HCT116 (cell line): ENCODE measurements at regions not wholly inside any gene's neighbourhood (a gene's known extent, or its start where the extent isn't known, plus 50 kb on each side); places are given as distances from the start of the nearest gene placed in this dataset.
A peak's percentile ranks its signal among the peaks of the same experiment; 100 is the strongest.

Source experiments
- ATAC-seq: fragments of 200-7000 bp; cut with Tn5 transposase; 2 replicates; pipeline ENCODE4 v1.9.1; 2020; ENCODE audit warnings: mild to moderate bottlenecking, moderate library complexity
- BruUV-seq: library from RNA; stranded (reverse); fragments of 400-500 nt; replicated peaks from 2 replicates; lab custom pipeline; 2021; lab: Mats Ljungman, UMichigan
- CTCF ChIA-PET: fragments of 300-600 bp; sonication (Branson Sonifier 250); formaldehyde crosslinking; loops from one replicate; lab custom pipeline; 2021; ENCODE audit warnings: antibody characterized with exemption; lab: Charles Lee
- POLR2A ChIA-PET: fragments of 300-600, 350-600 bp; sonication (Branson Sonifier 250); formaldehyde crosslinking; loops from one replicate; lab custom pipeline; 2021; ENCODE audit warnings: antibody characterized with exemption; lab: Charles Lee
- RAD21 ChIA-PET, 2 experiments: fragments of 300-600 bp; sonication (Branson Sonifier 250); formaldehyde crosslinking; loops; one replicate each; lab custom pipeline; 2023; ENCODE audit warnings: low total read pairs in 2 of 2; ENCODE audit not compliant: uncharacterized antibody in 2 of 2, unreplicated experiment in 2 of 2, low non-redundant PET in 1 of 2; lab: Charles Lee
- DNase-seq: peaks from one replicate; pipeline ENCODE4 v3.0.0-alpha.2; 2010; ENCODE audit warnings: low read depth, low spot score
- H2AFZ ChIP-seq: fragments of 200-600 bp; shearing (Covaris generic), sonication (generic); 2 replicates; pipeline ENCODE4 v1.6.1; 2017; ENCODE audit warnings: low read depth, mixed run types, mixed read lengths, antibody characterized with exemption, low read length; ENCODE audit not compliant: poor library complexity, severe bottlenecking
- H3K27ac ChIP-seq: 2 replicates; pipeline ENCODE4 v1.5.1; 2012; ENCODE audit warnings: low read depth, low read length
- H3K27me3 ChIP-seq: fragments of 200-600 bp; sonication (generic); 2 replicates; pipeline ENCODE4 v1.6.1; 2016; ENCODE audit warnings: mixed run types, low read length, mixed read lengths; ENCODE audit not compliant: insufficient read depth
- H3K36me3 ChIP-seq, 2 experiments: fragments of 200-500 bp in 1 of 2; fragments of 200-600 bp in 1 of 2; sonication (Bioruptor generic) in 1 of 2; sonication (generic) in 1 of 2; 2 replicates each; pipeline versions ENCODE4 v1.5.1 to v1.6.1; 2014 to 2016; ENCODE audit warnings: low read length in 2 of 2, inconsistent platforms in 1 of 2, mixed read lengths in 1 of 2, mixed run types in 1 of 2; ENCODE audit not compliant: insufficient read depth in 2 of 2, control insufficient read depth in 1 of 2
- H3K4me1 ChIP-seq, 2 experiments: fragments of 200-600 bp in 1 of 2; sonication (generic) in 1 of 2; 2 replicates each; pipeline versions ENCODE4 v1.5.1 to v1.6.1; 2012 to 2017; ENCODE audit warnings: low read length in 2 of 2, inconsistent platforms in 1 of 2, mild to moderate bottlenecking in 1 of 2, mixed read lengths in 1 of 2, mixed run types in 1 of 2, moderate library complexity in 1 of 2; ENCODE audit not compliant: insufficient read depth in 2 of 2, control insufficient read depth in 1 of 2
- H3K4me2 ChIP-seq: fragments of 200-600 bp; sonication (generic); 2 replicates; pipeline ENCODE4 v1.6.1; 2017; ENCODE audit warnings: mixed run types, low read length, mixed read lengths
- H3K4me3 ChIP-seq, 2 experiments: fragments of 200-600 bp in 1 of 2; sonication (generic) in 1 of 2; replicated peaks in 1 of 2; 2 replicates each; pipeline ENCODE4 v1.5.1; 2011 to 2016; ENCODE audit warnings: low read length in 2 of 2, control low read depth in 1 of 2, low read depth in 1 of 2, mild to moderate bottlenecking in 1 of 2, mixed read lengths in 1 of 2, mixed run types in 1 of 2
- H3K79me2 ChIP-seq: fragments of 200-600 bp; sonication (generic); 2 replicates; pipeline ENCODE4 v1.6.1; 2017; ENCODE audit warnings: mild to moderate bottlenecking, mixed run types, low read length, moderate library complexity, mixed read lengths; ENCODE audit not compliant: insufficient read depth
- H3K9ac ChIP-seq: fragments of 200-600 bp; sonication (generic); 2 replicates; pipeline ENCODE4 v1.6.1; 2016; ENCODE audit warnings: low read length, mixed read lengths
- H3K9me2 ChIP-seq: fragments of 200-600 bp; sonication (generic), shearing (Covaris generic); 2 replicates; pipeline ENCODE4 v1.6.1; 2017; ENCODE audit warnings: mixed run types, mild to moderate bottlenecking, moderate library complexity; ENCODE audit not compliant: insufficient read depth
- H3K9me3 ChIP-seq, 2 experiments: fragments of 200-500 bp in 1 of 2; fragments of 200-600 bp in 1 of 2; sonication (Bioruptor generic) in 1 of 2; sonication (generic) in 1 of 2; 2 replicates each; pipeline ENCODE4 v1.6.1; 2014 to 2017; ENCODE audit warnings: low read length in 2 of 2, mixed read lengths in 2 of 2, inconsistent platforms in 1 of 2, low read depth in 1 of 2, mild to moderate bottlenecking in 1 of 2, mixed run types in 1 of 2, moderate library complexity in 1 of 2; ENCODE audit not compliant: control insufficient read depth in 1 of 2, insufficient read depth in 1 of 2
- H4K20me1 ChIP-seq: fragments of 200-600 bp; sonication (generic), shearing (Covaris generic); 2 replicates; pipeline ENCODE4 v1.6.1; 2017; ENCODE audit warnings: mixed run types, mild to moderate bottlenecking, moderate library complexity; ENCODE audit not compliant: insufficient read depth
- EGR1 ChIP-seq: IDR thresholded peaks from 2 replicates; pipeline ENCODE4 v1.6.1; 2012; ENCODE audit warnings: low read depth
- ELF1 ChIP-seq: IDR thresholded peaks from 2 replicates; pipeline ENCODE4 v1.6.1; 2012; ENCODE audit warnings: low read depth, borderline replicate concordance
- EZH2 ChIP-seq: fragments of 200-600 bp; sonication (generic); IDR thresholded peaks from 2 replicates; pipeline ENCODE4 v1.6.1; 2017; ENCODE audit warnings: antibody characterized with exemption, mixed run types
- FOSL1 ChIP-seq: IDR thresholded peaks from 2 replicates; pipeline ENCODE4 v1.6.1; 2012; ENCODE audit warnings: low read depth
- JUND ChIP-seq: IDR thresholded peaks from 2 replicates; pipeline ENCODE4 v1.6.1; 2012
- POLR2A ChIP-seq: IDR thresholded peaks from 2 replicates; pipeline ENCODE4 v1.7.0; 2011; ENCODE audit warnings: borderline replicate concordance; ENCODE audit not compliant: insufficient read depth, insufficient read length; ENCODE audit errors: extremely low read depth
- RAD21 ChIP-seq: IDR thresholded peaks from 2 replicates; pipeline ENCODE4 v1.6.1; 2012; ENCODE audit warnings: low read depth, mild to moderate bottlenecking
- SIN3A ChIP-seq: IDR thresholded peaks from 2 replicates; pipeline ENCODE4 v1.6.1; 2012; ENCODE audit warnings: low read depth
- SRF ChIP-seq: IDR thresholded peaks from 2 replicates; pipeline ENCODE4 v1.6.1; 2012; ENCODE audit warnings: low read depth
- TCF7L2 ChIP-seq: IDR thresholded peaks from 2 replicates; pipeline ENCODE4 v1.7.0; 2011; ENCODE audit warnings: borderline replicate concordance, inconsistent platforms; ENCODE audit not compliant: insufficient read depth, insufficient read length; ENCODE audit errors: extremely low read depth
- intact Hi-C: fragments of 100-400 bp; cut with micrococcal nuclease; formaldehyde crosslinking; loops from 2 replicates; pipeline ENCODE4 v1.10.0; 2022
- TF ChIP-seq, protein P1 (sequence below): IDR thresholded peaks from 2 replicates; pipeline ENCODE4 v1.6.1; 2011; ENCODE audit warnings: mild to moderate bottlenecking, low read length, moderate library complexity; ENCODE audit not compliant: insufficient replicate concordance; ENCODE audit errors: extremely low read depth
- TF ChIP-seq, protein P2 (sequence below), 3 experiments: fragments of 200-600 bp in 1 of 3; sonication (generic) in 1 of 3; IDR thresholded peaks in 2 of 3; conservative IDR thresholded peaks in 1 of 3; 2 replicates each; pipeline ENCODE4 v1.5.1; 2012 to 2017; ENCODE audit warnings: low read depth in 2 of 3, low read length in 2 of 3, antibody characterized with exemption in 1 of 3, borderline replicate concordance in 1 of 3, control low read depth in 1 of 3, mild to moderate bottlenecking in 1 of 3, mixed read lengths in 1 of 3, mixed run types in 1 of 3, moderate library complexity in 1 of 3; ENCODE audit not compliant: insufficient read depth in 1 of 3
- TF ChIP-seq, protein P3 (sequence below): IDR thresholded peaks from 2 replicates; pipeline ENCODE4 v1.6.1; 2012; ENCODE audit warnings: low read depth

DNA sequence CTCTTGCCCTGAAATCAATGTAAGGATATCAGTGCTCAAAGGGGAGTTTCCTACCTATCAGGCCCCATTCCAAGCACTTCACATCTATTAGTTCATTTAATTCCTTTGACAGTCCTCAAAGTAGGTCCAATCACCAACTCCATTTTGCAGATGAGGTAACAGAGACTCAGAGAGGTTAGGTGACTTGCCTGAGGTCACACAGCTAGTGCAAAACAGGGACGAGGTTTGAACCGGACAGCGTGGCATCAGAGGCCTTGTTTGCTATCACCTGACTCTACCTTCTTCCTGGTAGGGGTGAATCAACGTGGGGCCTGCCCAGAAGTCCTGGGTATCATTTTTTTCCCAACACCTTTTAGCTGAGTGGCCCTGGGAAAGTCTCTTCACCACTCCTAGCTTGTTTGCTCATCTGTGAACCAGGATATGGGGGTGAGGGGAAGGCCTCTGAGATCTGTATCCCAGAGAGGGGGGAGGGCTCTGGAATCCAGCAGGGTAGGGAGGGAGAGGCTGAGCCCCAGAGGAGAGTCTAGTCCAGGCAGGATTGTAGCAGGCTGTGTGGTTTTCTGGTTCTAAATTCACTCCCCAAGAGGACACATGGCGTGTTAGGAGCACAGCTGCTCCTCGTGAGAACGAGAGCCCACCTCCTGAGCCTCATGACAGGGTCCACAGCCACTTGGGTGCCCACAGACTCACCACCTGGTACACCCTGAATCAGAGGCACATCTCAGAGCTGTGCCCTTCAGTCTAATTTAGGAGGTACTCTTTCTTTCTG, 174.7 kb downstream of the MN1 start (continued):
- no peak for TF ChIP-seq EZH2

DNA sequence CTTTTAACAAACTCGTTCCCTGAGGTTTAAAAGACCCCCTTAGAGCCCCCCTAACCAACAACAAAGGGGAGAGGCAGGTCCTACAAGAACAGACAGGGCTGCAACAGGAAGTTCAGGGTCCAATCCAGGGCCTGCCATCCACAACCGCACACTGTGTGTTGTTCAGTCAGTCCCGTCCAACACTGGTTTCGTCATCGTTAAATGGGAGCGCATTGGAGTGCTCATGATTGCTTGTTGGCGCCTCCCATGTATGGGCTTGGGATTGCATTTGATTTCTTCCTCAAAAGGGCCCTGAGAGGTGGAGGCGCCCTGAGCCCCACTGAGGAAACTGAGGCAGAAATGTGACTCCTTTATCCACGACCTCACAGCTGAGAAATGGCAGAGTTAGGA, 174.1 kb downstream of the MN1 start:
- BruUV-seq = no TSS peak
- Histone ChIP-seq H3K9ac (no peak overlapping the region), H3K4me3 (no peak overlapping the region), H3K4me1 (peaks cover 18 to 27% of the 10 kb centered on the region in 2 experiments), H2AFZ (no peak overlapping the region), H3K27ac (no peak overlapping the region), H3K36me3 (no peaks in the 10 kb centered on the region), H3K9me3 (no peaks in the 10 kb centered on the region), H3K4me2 (peak overlapping the region; percentile 29), H3K79me2 (no peaks in the 10 kb centered on the region), H3K27me3 (no peaks in the 10 kb centered on the region), H3K9me2 (no peaks in the 10 kb centered on the region), H4K20me1 (no peaks in the 10 kb centered on the region)
- peak; percentile 44 for DNase-seq
- intact Hi-C loops = no loop called here
- POLR2A ChIA-PET = interaction anchor here (0.9 kb wide), 1 partner anchor 39 kb away, joined by 3 read pairs; no protein-coding TSS in a partner anchor
- CTCF ChIA-PET = no interaction called here
- RAD21 ChIA-PET = no interaction called here
- TF ChIP-seq POLR2A (no peak), FOSL1 (no peak), RAD21 (peak; percentile 46), SIN3A (no peak), TCF7L2 (no peak), EZH2 (no peak), EGR1 (no peak), JUND (no peak), ELF1 (no peak), SRF (no peak)
- TF ChIP-seq, protein P1, sequence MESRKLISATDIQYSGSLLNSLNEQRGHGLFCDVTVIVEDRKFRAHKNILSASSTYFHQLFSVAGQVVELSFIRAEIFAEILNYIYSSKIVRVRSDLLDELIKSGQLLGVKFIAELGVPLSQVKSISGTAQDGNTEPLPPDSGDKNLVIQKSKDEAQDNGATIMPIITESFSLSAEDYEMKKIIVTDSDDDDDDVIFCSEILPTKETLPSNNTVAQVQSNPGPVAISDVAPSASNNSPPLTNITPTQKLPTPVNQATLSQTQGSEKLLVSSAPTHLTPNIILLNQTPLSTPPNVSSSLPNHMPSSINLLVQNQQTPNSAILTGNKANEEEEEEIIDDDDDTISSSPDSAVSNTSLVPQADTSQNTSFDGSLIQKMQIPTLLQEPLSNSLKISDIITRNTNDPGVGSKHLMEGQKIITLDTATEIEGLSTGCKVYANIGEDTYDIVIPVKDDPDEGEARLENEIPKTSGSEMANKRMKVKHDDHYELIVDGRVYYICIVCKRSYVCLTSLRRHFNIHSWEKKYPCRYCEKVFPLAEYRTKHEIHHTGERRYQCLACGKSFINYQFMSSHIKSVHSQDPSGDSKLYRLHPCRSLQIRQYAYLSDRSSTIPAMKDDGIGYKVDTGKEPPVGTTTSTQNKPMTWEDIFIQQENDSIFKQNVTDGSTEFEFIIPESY = no peak
- TF ChIP-seq, protein P2, sequence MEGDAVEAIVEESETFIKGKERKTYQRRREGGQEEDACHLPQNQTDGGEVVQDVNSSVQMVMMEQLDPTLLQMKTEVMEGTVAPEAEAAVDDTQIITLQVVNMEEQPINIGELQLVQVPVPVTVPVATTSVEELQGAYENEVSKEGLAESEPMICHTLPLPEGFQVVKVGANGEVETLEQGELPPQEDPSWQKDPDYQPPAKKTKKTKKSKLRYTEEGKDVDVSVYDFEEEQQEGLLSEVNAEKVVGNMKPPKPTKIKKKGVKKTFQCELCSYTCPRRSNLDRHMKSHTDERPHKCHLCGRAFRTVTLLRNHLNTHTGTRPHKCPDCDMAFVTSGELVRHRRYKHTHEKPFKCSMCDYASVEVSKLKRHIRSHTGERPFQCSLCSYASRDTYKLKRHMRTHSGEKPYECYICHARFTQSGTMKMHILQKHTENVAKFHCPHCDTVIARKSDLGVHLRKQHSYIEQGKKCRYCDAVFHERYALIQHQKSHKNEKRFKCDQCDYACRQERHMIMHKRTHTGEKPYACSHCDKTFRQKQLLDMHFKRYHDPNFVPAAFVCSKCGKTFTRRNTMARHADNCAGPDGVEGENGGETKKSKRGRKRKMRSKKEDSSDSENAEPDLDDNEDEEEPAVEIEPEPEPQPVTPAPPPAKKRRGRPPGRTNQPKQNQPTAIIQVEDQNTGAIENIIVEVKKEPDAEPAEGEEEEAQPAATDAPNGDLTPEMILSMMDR (IDR thresholded peaks at IDR 0.05 in 2 of 3, conservative IDR thresholded peaks at IDR 0.05 in 1 of 3; ENCODE audit: borderline replicate concordance in 1 of 3, insufficient read depth in 1 of 3, low read depth in 2 of 3, low read length in 2 of 3) = peak in 2 of 3 experiments; percentile 47 to 54; a peak in 3 of 6 replicates
- TF ChIP-seq, protein P3, sequence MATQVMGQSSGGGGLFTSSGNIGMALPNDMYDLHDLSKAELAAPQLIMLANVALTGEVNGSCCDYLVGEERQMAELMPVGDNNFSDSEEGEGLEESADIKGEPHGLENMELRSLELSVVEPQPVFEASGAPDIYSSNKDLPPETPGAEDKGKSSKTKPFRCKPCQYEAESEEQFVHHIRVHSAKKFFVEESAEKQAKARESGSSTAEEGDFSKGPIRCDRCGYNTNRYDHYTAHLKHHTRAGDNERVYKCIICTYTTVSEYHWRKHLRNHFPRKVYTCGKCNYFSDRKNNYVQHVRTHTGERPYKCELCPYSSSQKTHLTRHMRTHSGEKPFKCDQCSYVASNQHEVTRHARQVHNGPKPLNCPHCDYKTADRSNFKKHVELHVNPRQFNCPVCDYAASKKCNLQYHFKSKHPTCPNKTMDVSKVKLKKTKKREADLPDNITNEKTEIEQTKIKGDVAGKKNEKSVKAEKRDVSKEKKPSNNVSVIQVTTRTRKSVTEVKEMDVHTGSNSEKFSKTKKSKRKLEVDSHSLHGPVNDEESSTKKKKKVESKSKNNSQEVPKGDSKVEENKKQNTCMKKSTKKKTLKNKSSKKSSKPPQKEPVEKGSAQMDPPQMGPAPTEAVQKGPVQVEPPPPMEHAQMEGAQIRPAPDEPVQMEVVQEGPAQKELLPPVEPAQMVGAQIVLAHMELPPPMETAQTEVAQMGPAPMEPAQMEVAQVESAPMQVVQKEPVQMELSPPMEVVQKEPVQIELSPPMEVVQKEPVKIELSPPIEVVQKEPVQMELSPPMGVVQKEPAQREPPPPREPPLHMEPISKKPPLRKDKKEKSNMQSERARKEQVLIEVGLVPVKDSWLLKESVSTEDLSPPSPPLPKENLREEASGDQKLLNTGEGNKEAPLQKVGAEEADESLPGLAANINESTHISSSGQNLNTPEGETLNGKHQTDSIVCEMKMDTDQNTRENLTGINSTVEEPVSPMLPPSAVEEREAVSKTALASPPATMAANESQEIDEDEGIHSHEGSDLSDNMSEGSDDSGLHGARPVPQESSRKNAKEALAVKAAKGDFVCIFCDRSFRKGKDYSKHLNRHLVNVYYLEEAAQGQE = no peak
- peak; percentile 89 for ATAC-seq
